Endothelial cell of umbilical vein (primary cell): ENCODE measurements at regions not wholly inside any gene's neighbourhood (a gene's known extent, or its start where the extent isn't known, plus 50 kb on each side); places are given as distances from the start of the nearest gene placed in this dataset.

Source experiments
- BruUV-seq: library from RNA; stranded (reverse); fragments of 400-500 nt; replicated peaks from 2 replicates; lab custom pipeline; 2021; lab: Mats Ljungman, UMichigan
- CTCF ChIA-PET: fragments of 300-600, 350-600 bp; sonication (Branson Sonifier 250); formaldehyde crosslinking; loops from one replicate; lab custom pipeline; 2021; ENCODE audit warnings: antibody characterized with exemption, inconsistent platforms; lab: Charles Lee
- POLR2A ChIA-PET: fragments of 300-600, 350-600 bp; sonication (Branson Sonifier 250); formaldehyde crosslinking; loops from one replicate; lab custom pipeline; 2021; ENCODE audit warnings: antibody characterized with exemption, inconsistent platforms; lab: Charles Lee
- DNase-seq: peaks from one replicate; pipeline ENCODE4 v3.0.0-alpha.2; 2011; ENCODE audit warnings: low read depth, low spot score
- FAIRE-seq: peaks from 2 replicates; lab custom pipeline; 2011; peaks lifted over from hg19 to GRCh38; lab: Jason Lieb, UNC
- H2AFZ ChIP-seq: 2 replicates; pipeline ENCODE4 v1.6.0; 2012; ENCODE audit warnings: low read depth, low read length, control low read depth, inconsistent platforms
- H3K27ac ChIP-seq: 2 replicates; pipeline ENCODE4 v1.5.1; 2011; ENCODE audit warnings: low read depth, mild to moderate bottlenecking, control low read depth, low read length, moderate library complexity; ENCODE audit not compliant: insufficient read depth
- H3K27me3 ChIP-seq, 2 experiments: 2 replicates each; pipeline versions ENCODE4 v1.6.0 to v1.6.1; 2011; ENCODE audit warnings: low read length in 2 of 2, mixed read lengths in 1 of 2; ENCODE audit not compliant: control insufficient read depth in 2 of 2, insufficient read depth in 2 of 2
- H3K36me3 ChIP-seq, 2 experiments: 2 replicates in 1 of 2; 3 replicates in 1 of 2; pipeline ENCODE4 v1.5.1; 2011; ENCODE audit warnings: low read length in 2 of 2, mild to moderate bottlenecking in 1 of 2, moderate library complexity in 1 of 2; ENCODE audit not compliant: control insufficient read depth in 2 of 2, insufficient read depth in 2 of 2; ENCODE audit errors: extremely low read depth in 1 of 2
- H3K4me1 ChIP-seq: 3 replicates; pipeline ENCODE4 v1.5.1; 2011; ENCODE audit warnings: mild to moderate bottlenecking, low read length; ENCODE audit not compliant: control insufficient read depth, insufficient read depth; ENCODE audit errors: extremely low read depth
- H3K4me2 ChIP-seq: 2 replicates; pipeline ENCODE4 v1.6.1; 2011; ENCODE audit warnings: low read length, control low read depth, mixed read lengths; ENCODE audit not compliant: insufficient read depth
- H3K4me3 ChIP-seq, 3 experiments: fragments of 200-600 bp in 1 of 3; sonication (generic), shearing (Covaris generic) in 1 of 3; replicated peaks in 1 of 3; 2 replicates each; pipeline ENCODE4 v1.5.1; 2011 to 2016; ENCODE audit warnings: control low read depth in 3 of 3, low read length in 3 of 3, mild to moderate bottlenecking in 2 of 3, inconsistent platforms in 1 of 3, low read depth in 1 of 3, moderate library complexity in 1 of 3; ENCODE audit not compliant: insufficient read depth in 1 of 3
- H3K79me2 ChIP-seq: 2 replicates; pipeline ENCODE4 v1.6.0; 2012; ENCODE audit warnings: low read length, inconsistent platforms; ENCODE audit not compliant: control insufficient read depth, insufficient read depth
- H3K9ac ChIP-seq: replicated peaks from 2 replicates; pipeline ENCODE3; 2011; ENCODE audit warnings: low read length, control low read depth; ENCODE audit not compliant: insufficient read depth; ENCODE audit errors: extremely low read depth
- H3K9me1 ChIP-seq: replicated peaks from 3 replicates; pipeline ENCODE4 v1.6.0; 2011; ENCODE audit warnings: mild to moderate bottlenecking, low read length; ENCODE audit not compliant: control insufficient read depth, insufficient read depth; ENCODE audit errors: extremely low read depth
- H3K9me3 ChIP-seq: replicated peaks from 2 replicates; pipeline ENCODE4 v1.5.1; 2012; ENCODE audit warnings: low read length, inconsistent platforms; ENCODE audit not compliant: control insufficient read depth, insufficient read depth
- H4K20me1 ChIP-seq: replicated peaks from 2 replicates; pipeline ENCODE3; 2011; ENCODE audit warnings: mild to moderate bottlenecking, low read length; ENCODE audit not compliant: control insufficient read depth, insufficient read depth; ENCODE audit errors: extremely low read depth
- EZH2 ChIP-seq: IDR thresholded peaks from 2 replicates; pipeline ENCODE4 v1.6.1; 2012; ENCODE audit warnings: borderline replicate concordance, low read depth, mild to moderate bottlenecking, moderate library complexity, low read length, inconsistent platforms; ENCODE audit not compliant: severe bottlenecking
- FOS ChIP-seq: IDR thresholded peaks from 2 replicates; pipeline ENCODE4 v1.6.1; 2011; ENCODE audit warnings: mild to moderate bottlenecking, low read length, moderate library complexity, borderline replicate concordance; ENCODE audit not compliant: insufficient read depth
- GATA2 ChIP-seq: IDR thresholded peaks from 2 replicates; pipeline ENCODE4 v1.7.0; 2011; ENCODE audit warnings: low read depth, mild to moderate bottlenecking, moderate library complexity, mixed read lengths, low read length; ENCODE audit not compliant: insufficient read length, insufficient read depth
- JUN ChIP-seq: IDR thresholded peaks from 2 replicates; pipeline ENCODE4 v1.6.1; 2011; ENCODE audit warnings: borderline replicate concordance, low read depth; ENCODE audit not compliant: insufficient read length, insufficient read depth
- MYC ChIP-seq: IDR thresholded peaks from one replicate; pipeline ENCODE4 v1.6.1; 2011; ENCODE audit warnings: mild to moderate bottlenecking, low read depth, low read length
- POLR2A ChIP-seq: IDR thresholded peaks from 2 replicates; pipeline ENCODE4 v1.6.1; 2012; ENCODE audit warnings: low read depth, mild to moderate bottlenecking, control low read depth, low read length
- POLR2AphosphoS5 ChIP-seq: IDR thresholded peaks from 2 replicates; pipeline ENCODE4 v1.6.1; 2012; ENCODE audit warnings: low read depth, mild to moderate bottlenecking, control low read depth, low read length, moderate library complexity; ENCODE audit not compliant: insufficient read depth
- dilution Hi-C: fragments of 300-500 bp; cut with MboI; formaldehyde crosslinking; loops from one replicate; pipeline ENCODE4 v1.15.0; 2019; ENCODE audit warnings: low sequenced_read_pairs; ENCODE audit not compliant: extremely low pct_ligation_motif_present
- intact Hi-C: fragments of 100-400 bp; cut with micrococcal nuclease; formaldehyde crosslinking; loops from one replicate; pipeline ENCODE4 v1.10.0; 2022
- TF ChIP-seq, protein P1 (sequence below): IDR thresholded peaks from 2 replicates; pipeline ENCODE4 v1.6.1; 2011; ENCODE audit not compliant: insufficient read depth, insufficient read length
- TF ChIP-seq, protein P2 (sequence below), 2 donors: IDR thresholded peaks; 1 replicate in 1 of 2; 2 replicates in 1 of 2; pipeline ENCODE4 v1.5.1; 2011; ENCODE audit warnings: low read length in 2 of 2, mild to moderate bottlenecking in 2 of 2, moderate library complexity in 2 of 2, control low read depth in 1 of 2, inconsistent platforms in 1 of 2, low read depth in 1 of 2; ENCODE audit not compliant: insufficient read depth in 1 of 2; ENCODE audit errors: extremely low read depth in 1 of 2

DNA sequence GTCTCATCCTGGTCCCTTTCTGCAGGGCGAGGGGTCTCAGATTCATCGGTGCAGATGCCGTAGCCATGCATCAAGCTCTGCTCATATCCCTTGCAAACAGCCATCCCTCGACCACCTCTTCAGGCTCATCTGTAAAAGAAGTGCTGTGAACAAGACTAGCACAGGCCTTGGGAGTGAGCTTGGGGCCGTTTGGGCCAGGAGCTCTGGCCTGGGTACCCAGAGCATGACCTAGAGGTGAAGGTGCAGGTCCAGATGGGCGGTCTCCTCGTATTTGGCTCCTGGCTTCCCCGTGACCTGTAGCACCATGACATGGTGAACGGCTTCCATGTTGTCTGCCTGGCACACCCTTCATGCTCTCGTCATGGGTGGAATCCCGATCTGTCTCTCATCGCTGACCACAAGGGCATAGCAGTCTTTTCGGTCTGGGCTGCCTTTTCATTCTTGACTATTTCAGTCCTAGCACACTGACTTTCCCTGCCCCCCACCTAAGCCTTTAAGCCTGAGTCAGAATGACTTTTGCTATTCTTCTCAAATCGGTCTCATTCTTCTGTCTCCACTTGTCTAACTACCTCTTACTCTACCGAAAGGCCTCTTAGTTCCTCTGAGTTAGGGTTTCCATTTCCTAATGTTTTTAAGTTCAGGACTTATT lies 216.0 kb downstream of the FOXL1 start:
- Histone ChIP-seq H3K4me3 (no peak overlapping the region), H3K4me2 (no peak overlapping the region), H4K20me1 (no peaks in the 10 kb centered on the region), H3K9me1 (no peaks in the 10 kb centered on the region), H3K27ac (no peak overlapping the region), H3K9ac (no peak overlapping the region), H3K36me3 (no peaks in the 10 kb centered on the region), H3K4me1 (peaks cover 12% of the 10 kb centered on the region), H3K79me2 (no peaks in the 10 kb centered on the region), H3K9me3 (no peaks in the 10 kb centered on the region), H2AFZ (no peak overlapping the region), H3K27me3 (peaks cover 0 to 6% of the 10 kb centered on the region in 2 experiments)
- intact Hi-C loops, result no loop called here
- DNase-seq (no peak), FAIRE-seq (no peak)
- TF ChIP-seq GATA2 (no peak), JUN (no peak), POLR2AphosphoS5 (no peak), FOS (no peak), EZH2 (no peak), MYC (no peak), POLR2A (no peak)
- TF ChIP-seq, protein P1, sequence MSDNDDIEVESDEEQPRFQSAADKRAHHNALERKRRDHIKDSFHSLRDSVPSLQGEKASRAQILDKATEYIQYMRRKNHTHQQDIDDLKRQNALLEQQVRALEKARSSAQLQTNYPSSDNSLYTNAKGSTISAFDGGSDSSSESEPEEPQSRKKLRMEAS, result no peak
- TF ChIP-seq, protein P2, sequence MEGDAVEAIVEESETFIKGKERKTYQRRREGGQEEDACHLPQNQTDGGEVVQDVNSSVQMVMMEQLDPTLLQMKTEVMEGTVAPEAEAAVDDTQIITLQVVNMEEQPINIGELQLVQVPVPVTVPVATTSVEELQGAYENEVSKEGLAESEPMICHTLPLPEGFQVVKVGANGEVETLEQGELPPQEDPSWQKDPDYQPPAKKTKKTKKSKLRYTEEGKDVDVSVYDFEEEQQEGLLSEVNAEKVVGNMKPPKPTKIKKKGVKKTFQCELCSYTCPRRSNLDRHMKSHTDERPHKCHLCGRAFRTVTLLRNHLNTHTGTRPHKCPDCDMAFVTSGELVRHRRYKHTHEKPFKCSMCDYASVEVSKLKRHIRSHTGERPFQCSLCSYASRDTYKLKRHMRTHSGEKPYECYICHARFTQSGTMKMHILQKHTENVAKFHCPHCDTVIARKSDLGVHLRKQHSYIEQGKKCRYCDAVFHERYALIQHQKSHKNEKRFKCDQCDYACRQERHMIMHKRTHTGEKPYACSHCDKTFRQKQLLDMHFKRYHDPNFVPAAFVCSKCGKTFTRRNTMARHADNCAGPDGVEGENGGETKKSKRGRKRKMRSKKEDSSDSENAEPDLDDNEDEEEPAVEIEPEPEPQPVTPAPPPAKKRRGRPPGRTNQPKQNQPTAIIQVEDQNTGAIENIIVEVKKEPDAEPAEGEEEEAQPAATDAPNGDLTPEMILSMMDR (IDR thresholded peaks at IDR 0.05; ENCODE audit: extremely low read depth in 1 of 2, insufficient read depth in 1 of 2, low read depth in 1 of 2, low read length in 2 of 2), result no peak
- dilution Hi-C loops, result no loop called here
- CTCF ChIA-PET, result no interaction called here
- POLR2A ChIA-PET, result no interaction called here
- BruUV-seq, result no TSS peak
